ENCODE measurements at regions not wholly inside any gene's neighbourhood (a gene's known extent, or its start where the extent isn't known, plus 50 kb on each side); places are given as distances from the start of the nearest gene placed in this dataset.

- ChIA-PET POLR2A (no interaction called here), CTCF (no interaction called here), RAD21 (ENCODE audit: low non-redundant PET in 1 of 2, low total read pairs in 2 of 2, uncharacterized antibody in 2 of 2, unreplicated experiment in 2 of 2) (no interaction called here)
- no peaks in the 10 kb centered on the region for H3K79me2 ChIP-seq (ENCODE audit: insufficient read depth, low read length)
- H3K27me3 ChIP-seq (ENCODE audit: insufficient read depth, low read length), result no peaks in the 10 kb centered on the region
- no peaks in the 10 kb centered on the region for H3K9me2 ChIP-seq (ENCODE audit: insufficient read depth)
- H3K9me3 ChIP-seq (ENCODE audit: control insufficient read depth in 1 of 2, insufficient read depth in 1 of 2, low read depth in 1 of 2, low read length in 2 of 2), result no peaks in the 10 kb centered on the region
- H2AFZ ChIP-seq (ENCODE audit: low read depth, low read length, poor library complexity, severe bottlenecking), result no peak overlapping the region
- H3K27ac ChIP-seq (ENCODE audit: low read depth, low read length), result no peak overlapping the region
- TF ChIP-seq TCF7L2 (IDR thresholded peaks at IDR 0.05; ENCODE audit: borderline replicate concordance, extremely low read depth, insufficient read depth, insufficient read length) (no peak), ZNF274 (IDR thresholded peaks at IDR 0.05; ENCODE audit: low read depth, low read length) (no peak), ATF3 (IDR thresholded peaks at IDR 0.05) (no peak), MAX (IDR thresholded peaks at IDR 0.05) (no peak), CBX3 (IDR thresholded peaks at IDR 0.05; ENCODE audit: low read depth) (no peak), EZH2phosphoT487 (IDR thresholded peaks at IDR 0.05; ENCODE audit: borderline replicate concordance) (no peak)
- ATAC-seq (no peak), DNase-seq (ENCODE audit: low read depth, low spot score) (no peak)
- H3K9ac ChIP-seq (ENCODE audit: low read length), result no peak overlapping the region
- BruUV-seq (replicated peaks), result no TSS peak
- H3K36me3 ChIP-seq (ENCODE audit: control insufficient read depth in 1 of 2, insufficient read depth in 2 of 2, low read length in 2 of 2), result no peaks in the 10 kb centered on the region
- no peak overlapping the region for H3K4me3 ChIP-seq (replicated peaks in 1 of 2; ENCODE audit: low read depth in 1 of 2, low read length in 2 of 2)
- H3K4me2 ChIP-seq (ENCODE audit: low read length), result no peak overlapping the region
- no peaks in the 10 kb centered on the region for H4K20me1 ChIP-seq (ENCODE audit: insufficient read depth)
- intact Hi-C loops (cut with micrococcal nuclease), result no loop called here
- no peaks in the 10 kb centered on the region for H3K4me1 ChIP-seq (ENCODE audit: control insufficient read depth in 1 of 2, insufficient read depth in 2 of 2, low read length in 2 of 2)
These were observed 197.8 kb upstream of the FRMD6 start for GRCh38 chr14:51453869-51454268.

DNA sequence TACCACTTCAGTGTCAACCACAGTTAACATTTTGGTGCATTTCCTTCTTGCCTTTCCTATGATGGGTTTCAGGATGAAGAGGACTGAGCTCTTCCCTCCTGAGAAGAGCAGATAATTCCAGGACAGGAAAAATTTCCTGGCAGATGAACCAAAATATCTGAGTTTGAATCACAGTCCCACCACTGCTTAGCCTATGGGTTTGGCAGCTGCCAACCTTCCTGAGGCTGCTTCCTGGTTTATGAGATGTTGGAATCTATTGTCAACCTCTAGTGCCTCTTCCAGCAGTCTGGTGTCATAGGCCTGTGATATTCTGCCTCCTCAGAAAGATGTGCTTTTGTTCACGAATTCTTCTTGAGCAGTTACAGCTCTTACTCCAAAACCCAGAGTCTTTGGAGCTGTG is 197.4 kb upstream of the FRMD6 start:
- Histone ChIP-seq H3K27me3 (ENCODE audit: insufficient read depth, low read length) (no peaks in the 10 kb centered on the region), H2AFZ (ENCODE audit: low read depth, low read length, poor library complexity, severe bottlenecking) (no peak overlapping the region), H3K36me3 (ENCODE audit: control insufficient read depth in 1 of 2, insufficient read depth in 2 of 2, low read length in 2 of 2) (no peaks in the 10 kb centered on the region), H3K4me2 (ENCODE audit: low read length) (no peak overlapping the region), H3K9me2 (ENCODE audit: insufficient read depth) (no peaks in the 10 kb centered on the region), H4K20me1 (ENCODE audit: insufficient read depth) (no peaks in the 10 kb centered on the region), H3K4me1 (ENCODE audit: control insufficient read depth in 1 of 2, insufficient read depth in 2 of 2, low read length in 2 of 2) (no peaks in the 10 kb centered on the region), H3K79me2 (ENCODE audit: insufficient read depth, low read length) (no peaks in the 10 kb centered on the region), H3K27ac (ENCODE audit: low read depth, low read length) (no peak overlapping the region), H3K4me3 (replicated peaks in 1 of 2; ENCODE audit: low read depth in 1 of 2, low read length in 2 of 2) (no peak overlapping the region), H3K9me3 (ENCODE audit: control insufficient read depth in 1 of 2, insufficient read depth in 1 of 2, low read depth in 1 of 2, low read length in 2 of 2) (no peaks in the 10 kb centered on the region), H3K9ac (ENCODE audit: low read length) (no peak overlapping the region)
- ChIA-PET POLR2A (no interaction called here), RAD21 (ENCODE audit: low non-redundant PET in 1 of 2, low total read pairs in 2 of 2, uncharacterized antibody in 2 of 2, unreplicated experiment in 2 of 2) (no interaction called here), CTCF (no interaction called here)
- no TSS peak for BruUV-seq (replicated peaks)
- ATAC-seq (no peak), DNase-seq (ENCODE audit: low read depth, low spot score) (no peak)
- intact Hi-C loops (cut with micrococcal nuclease), result no loop called here
- no peak for TF ChIP-seq CBX3 (IDR thresholded peaks at IDR 0.05; ENCODE audit: low read depth)
- TF ChIP-seq, protein P1, sequence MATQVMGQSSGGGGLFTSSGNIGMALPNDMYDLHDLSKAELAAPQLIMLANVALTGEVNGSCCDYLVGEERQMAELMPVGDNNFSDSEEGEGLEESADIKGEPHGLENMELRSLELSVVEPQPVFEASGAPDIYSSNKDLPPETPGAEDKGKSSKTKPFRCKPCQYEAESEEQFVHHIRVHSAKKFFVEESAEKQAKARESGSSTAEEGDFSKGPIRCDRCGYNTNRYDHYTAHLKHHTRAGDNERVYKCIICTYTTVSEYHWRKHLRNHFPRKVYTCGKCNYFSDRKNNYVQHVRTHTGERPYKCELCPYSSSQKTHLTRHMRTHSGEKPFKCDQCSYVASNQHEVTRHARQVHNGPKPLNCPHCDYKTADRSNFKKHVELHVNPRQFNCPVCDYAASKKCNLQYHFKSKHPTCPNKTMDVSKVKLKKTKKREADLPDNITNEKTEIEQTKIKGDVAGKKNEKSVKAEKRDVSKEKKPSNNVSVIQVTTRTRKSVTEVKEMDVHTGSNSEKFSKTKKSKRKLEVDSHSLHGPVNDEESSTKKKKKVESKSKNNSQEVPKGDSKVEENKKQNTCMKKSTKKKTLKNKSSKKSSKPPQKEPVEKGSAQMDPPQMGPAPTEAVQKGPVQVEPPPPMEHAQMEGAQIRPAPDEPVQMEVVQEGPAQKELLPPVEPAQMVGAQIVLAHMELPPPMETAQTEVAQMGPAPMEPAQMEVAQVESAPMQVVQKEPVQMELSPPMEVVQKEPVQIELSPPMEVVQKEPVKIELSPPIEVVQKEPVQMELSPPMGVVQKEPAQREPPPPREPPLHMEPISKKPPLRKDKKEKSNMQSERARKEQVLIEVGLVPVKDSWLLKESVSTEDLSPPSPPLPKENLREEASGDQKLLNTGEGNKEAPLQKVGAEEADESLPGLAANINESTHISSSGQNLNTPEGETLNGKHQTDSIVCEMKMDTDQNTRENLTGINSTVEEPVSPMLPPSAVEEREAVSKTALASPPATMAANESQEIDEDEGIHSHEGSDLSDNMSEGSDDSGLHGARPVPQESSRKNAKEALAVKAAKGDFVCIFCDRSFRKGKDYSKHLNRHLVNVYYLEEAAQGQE (IDR thresholded peaks at IDR 0.05; ENCODE audit: low read depth), result no peak
- no peak for TF ChIP-seq CEBPB (IDR thresholded peaks at IDR 0.05; ENCODE audit: low read depth)
- TF ChIP-seq YY1 (IDR thresholded peaks at IDR 0.05; ENCODE audit: extremely low read depth, insufficient replicate concordance, low read depth, low read length), result no peak
- TF ChIP-seq POLR2AphosphoS5 (IDR thresholded peaks at IDR 0.05; ENCODE audit: low read depth, low read length), result no peak
- TF ChIP-seq, protein P2, sequence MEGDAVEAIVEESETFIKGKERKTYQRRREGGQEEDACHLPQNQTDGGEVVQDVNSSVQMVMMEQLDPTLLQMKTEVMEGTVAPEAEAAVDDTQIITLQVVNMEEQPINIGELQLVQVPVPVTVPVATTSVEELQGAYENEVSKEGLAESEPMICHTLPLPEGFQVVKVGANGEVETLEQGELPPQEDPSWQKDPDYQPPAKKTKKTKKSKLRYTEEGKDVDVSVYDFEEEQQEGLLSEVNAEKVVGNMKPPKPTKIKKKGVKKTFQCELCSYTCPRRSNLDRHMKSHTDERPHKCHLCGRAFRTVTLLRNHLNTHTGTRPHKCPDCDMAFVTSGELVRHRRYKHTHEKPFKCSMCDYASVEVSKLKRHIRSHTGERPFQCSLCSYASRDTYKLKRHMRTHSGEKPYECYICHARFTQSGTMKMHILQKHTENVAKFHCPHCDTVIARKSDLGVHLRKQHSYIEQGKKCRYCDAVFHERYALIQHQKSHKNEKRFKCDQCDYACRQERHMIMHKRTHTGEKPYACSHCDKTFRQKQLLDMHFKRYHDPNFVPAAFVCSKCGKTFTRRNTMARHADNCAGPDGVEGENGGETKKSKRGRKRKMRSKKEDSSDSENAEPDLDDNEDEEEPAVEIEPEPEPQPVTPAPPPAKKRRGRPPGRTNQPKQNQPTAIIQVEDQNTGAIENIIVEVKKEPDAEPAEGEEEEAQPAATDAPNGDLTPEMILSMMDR (IDR thresholded peaks at IDR 0.05 in 2 of 3, conservative IDR thresholded peaks at IDR 0.05 in 1 of 3; ENCODE audit: borderline replicate concordance in 1 of 3, insufficient read depth in 1 of 3, low read depth in 2 of 3, low read length in 2 of 3), result no peak
- no peak for TF ChIP-seq EZH2 (IDR thresholded peaks at IDR 0.05)
